ENCODE measurements at regions not wholly inside any gene's neighbourhood (a gene's known extent, or its start where the extent isn't known, plus 50 kb on each side); places are given as distances from the start of the nearest gene placed in this dataset.

DNA sequence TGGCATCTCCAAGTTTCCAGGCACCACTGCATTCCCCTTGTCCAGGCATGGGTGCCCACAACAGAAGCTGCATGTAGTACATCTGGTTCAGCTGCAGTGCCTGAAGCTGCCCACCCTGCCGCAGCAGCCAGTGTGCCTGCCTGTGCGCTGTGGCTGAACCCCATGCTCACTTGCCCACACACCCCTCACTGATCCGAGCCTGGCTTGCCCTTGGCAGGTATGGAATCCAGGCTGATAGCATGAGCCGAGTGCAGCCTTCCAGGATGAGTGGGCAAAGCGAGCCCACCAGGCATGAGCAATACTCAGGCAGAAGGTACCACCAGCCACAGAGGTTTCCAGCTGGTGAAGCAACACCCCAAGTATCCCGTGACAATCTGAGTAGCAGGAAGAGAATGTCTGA is 280.3 kb upstream of the KLF12 start:
- CTCF ChIA-PET (ENCODE audit: low intra/inter-chr PET ratio, low total read pairs): no interaction called here
- Histone ChIP-seq H3K4me2 (ENCODE audit: low read depth, low read length) (no peak overlapping the region), H3K4me3 (replicated peaks in 1 of 3; ENCODE audit: insufficient read depth in 1 of 3, low read depth in 2 of 3, low read length in 3 of 3) (no peak overlapping the region), H4K20me1 (ENCODE audit: insufficient read depth, low read length) (no peaks in the 10 kb centered on the region), H3K9ac (ENCODE audit: insufficient read depth, low read depth, low read length) (no peak overlapping the region), H3K27ac (ENCODE audit: extremely low read length, insufficient read depth, low read length) (no peak overlapping the region), H3K4me1 (ENCODE audit: insufficient read depth, low read length) (no peaks in the 10 kb centered on the region), H3K27me3 (ENCODE audit: control insufficient read depth in 1 of 2, insufficient read depth in 2 of 2, low read length in 2 of 2) (no peaks in the 10 kb centered on the region; a peak in 1 of 5 replicates), H3K9me3 (ENCODE audit: low read length) (peaks cover 14% of the 10 kb centered on the region; the same call in 1 of the 2 replicates), H3K36me3 (replicated peaks in 1 of 2; ENCODE audit: control insufficient read depth in 1 of 2, insufficient read depth in 2 of 2, low read length in 2 of 2) (no peaks in the 10 kb centered on the region), H2AFZ (ENCODE audit: low read length) (no peak overlapping the region), H3K79me2 (ENCODE audit: insufficient read depth, low read length) (no peaks in the 10 kb centered on the region)
- intact Hi-C loops (cut with micrococcal nuclease; ENCODE audit: unreplicated experiment): no loop called here
- 0% methylated on average over 1 of the region's 6 CpGs for WGBS (ENCODE audit: low lambda C conversion rate)
- POLR2A ChIA-PET: no interaction called here
- in situ Hi-C loops (cut with HindIII; ENCODE audit: extremely low pct_ligation_motif_present, low pct_unique_long_range_greater_than_20kb): no loop called here
- DNase-seq (ENCODE audit: low spot score): no peak
- FAIRE-seq: no peak
- TF ChIP-seq ZNF234 (CRISPR knock-in tag; conservative IDR thresholded peaks at IDR 0.05): no peak
- ATAC-seq: no peak
- BruUV-seq (replicated peaks): no TSS peak

DNA sequence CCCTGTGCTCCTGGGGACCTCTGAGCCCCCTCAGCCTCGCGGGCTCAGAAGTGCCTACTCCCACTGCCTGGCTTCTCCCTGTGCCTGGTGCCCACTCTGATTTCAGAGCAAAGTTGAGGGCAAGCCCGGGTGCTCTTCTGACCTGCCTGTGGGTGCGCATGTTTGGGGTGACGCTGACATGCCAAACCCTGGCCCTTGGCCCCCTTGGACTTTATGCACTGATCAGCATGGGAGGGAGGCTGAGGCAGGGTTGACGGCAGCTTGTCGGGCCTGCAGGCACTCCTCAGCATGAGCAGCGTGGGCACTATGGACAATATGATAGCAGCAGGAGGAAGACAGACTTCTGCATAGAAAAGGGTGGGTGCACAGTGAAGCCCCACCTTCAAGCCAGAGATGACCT is 279.3 kb upstream of the KLF12 start:
- BruUV-seq (replicated peaks): no TSS peak
- Histone ChIP-seq H3K4me1 (ENCODE audit: insufficient read depth, low read length) (no peaks in the 10 kb centered on the region), H3K4me2 (ENCODE audit: low read depth, low read length) (no peak overlapping the region), H4K20me1 (ENCODE audit: insufficient read depth, low read length) (no peaks in the 10 kb centered on the region), H3K27me3 (ENCODE audit: control insufficient read depth in 1 of 2, insufficient read depth in 2 of 2, low read length in 2 of 2) (no peaks in the 10 kb centered on the region; a peak in 1 of 5 replicates), H3K36me3 (replicated peaks in 1 of 2; ENCODE audit: control insufficient read depth in 1 of 2, insufficient read depth in 2 of 2, low read length in 2 of 2) (no peaks in the 10 kb centered on the region), H3K27ac (ENCODE audit: extremely low read length, insufficient read depth, low read length) (no peak overlapping the region), H2AFZ (ENCODE audit: low read length) (no peak overlapping the region), H3K9ac (ENCODE audit: insufficient read depth, low read depth, low read length) (no peak overlapping the region), H3K9me3 (ENCODE audit: low read length) (peaks cover 14% of the 10 kb centered on the region; the same call in 1 of the 2 replicates), H3K4me3 (replicated peaks in 1 of 3; ENCODE audit: insufficient read depth in 1 of 3, low read depth in 2 of 3, low read length in 3 of 3) (no peak overlapping the region), H3K79me2 (ENCODE audit: insufficient read depth, low read length) (no peaks in the 10 kb centered on the region)
- 35% methylated on average over 5 of the region's 8 CpGs for WGBS (ENCODE audit: low lambda C conversion rate)
- in situ Hi-C loops (cut with HindIII; ENCODE audit: extremely low pct_ligation_motif_present, low pct_unique_long_range_greater_than_20kb) (no loop called here), intact Hi-C loops (cut with micrococcal nuclease; ENCODE audit: unreplicated experiment) (no loop called here)
- no peak for ATAC-seq
- DNase-seq (ENCODE audit: low spot score): no peak
- POLR2A ChIA-PET: no interaction called here
- CTCF ChIA-PET (ENCODE audit: low intra/inter-chr PET ratio, low total read pairs): no interaction called here
- no peak for FAIRE-seq
- TF ChIP-seq, protein P1, sequence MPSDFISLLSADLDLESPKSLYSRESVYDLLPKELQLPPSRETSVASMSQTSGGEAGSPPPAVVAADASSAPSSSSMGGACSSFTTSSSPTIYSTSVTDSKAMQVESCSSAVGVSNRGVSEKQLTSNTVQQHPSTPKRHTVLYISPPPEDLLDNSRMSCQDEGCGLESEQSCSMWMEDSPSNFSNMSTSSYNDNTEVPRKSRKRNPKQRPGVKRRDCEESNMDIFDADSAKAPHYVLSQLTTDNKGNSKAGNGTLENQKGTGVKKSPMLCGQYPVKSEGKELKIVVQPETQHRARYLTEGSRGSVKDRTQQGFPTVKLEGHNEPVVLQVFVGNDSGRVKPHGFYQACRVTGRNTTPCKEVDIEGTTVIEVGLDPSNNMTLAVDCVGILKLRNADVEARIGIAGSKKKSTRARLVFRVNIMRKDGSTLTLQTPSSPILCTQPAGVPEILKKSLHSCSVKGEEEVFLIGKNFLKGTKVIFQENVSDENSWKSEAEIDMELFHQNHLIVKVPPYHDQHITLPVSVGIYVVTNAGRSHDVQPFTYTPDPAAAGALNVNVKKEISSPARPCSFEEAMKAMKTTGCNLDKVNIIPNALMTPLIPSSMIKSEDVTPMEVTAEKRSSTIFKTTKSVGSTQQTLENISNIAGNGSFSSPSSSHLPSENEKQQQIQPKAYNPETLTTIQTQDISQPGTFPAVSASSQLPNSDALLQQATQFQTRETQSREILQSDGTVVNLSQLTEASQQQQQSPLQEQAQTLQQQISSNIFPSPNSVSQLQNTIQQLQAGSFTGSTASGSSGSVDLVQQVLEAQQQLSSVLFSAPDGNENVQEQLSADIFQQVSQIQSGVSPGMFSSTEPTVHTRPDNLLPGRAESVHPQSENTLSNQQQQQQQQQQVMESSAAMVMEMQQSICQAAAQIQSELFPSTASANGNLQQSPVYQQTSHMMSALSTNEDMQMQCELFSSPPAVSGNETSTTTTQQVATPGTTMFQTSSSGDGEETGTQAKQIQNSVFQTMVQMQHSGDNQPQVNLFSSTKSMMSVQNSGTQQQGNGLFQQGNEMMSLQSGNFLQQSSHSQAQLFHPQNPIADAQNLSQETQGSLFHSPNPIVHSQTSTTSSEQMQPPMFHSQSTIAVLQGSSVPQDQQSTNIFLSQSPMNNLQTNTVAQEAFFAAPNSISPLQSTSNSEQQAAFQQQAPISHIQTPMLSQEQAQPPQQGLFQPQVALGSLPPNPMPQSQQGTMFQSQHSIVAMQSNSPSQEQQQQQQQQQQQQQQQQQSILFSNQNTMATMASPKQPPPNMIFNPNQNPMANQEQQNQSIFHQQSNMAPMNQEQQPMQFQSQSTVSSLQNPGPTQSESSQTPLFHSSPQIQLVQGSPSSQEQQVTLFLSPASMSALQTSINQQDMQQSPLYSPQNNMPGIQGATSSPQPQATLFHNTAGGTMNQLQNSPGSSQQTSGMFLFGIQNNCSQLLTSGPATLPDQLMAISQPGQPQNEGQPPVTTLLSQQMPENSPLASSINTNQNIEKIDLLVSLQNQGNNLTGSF (CRISPR knock-in tag; IDR thresholded peaks at IDR 0.05): no peak
- TF ChIP-seq ZNF530 (CRISPR knock-in tag; IDR thresholded peaks at IDR 0.05; ENCODE audit: low read depth): no peak
- no peak for TF ChIP-seq ONECUT2 (CRISPR knock-in tag; IDR thresholded peaks at IDR 0.05)
- no peak for TF ChIP-seq ZFP36L2 (CRISPR knock-in tag; IDR thresholded peaks at IDR 0.05)
- TF ChIP-seq EZH2 (conservative IDR thresholded peaks at IDR 0.05; ENCODE audit: low read depth, low read length): no peak
- TF ChIP-seq, protein P2, sequence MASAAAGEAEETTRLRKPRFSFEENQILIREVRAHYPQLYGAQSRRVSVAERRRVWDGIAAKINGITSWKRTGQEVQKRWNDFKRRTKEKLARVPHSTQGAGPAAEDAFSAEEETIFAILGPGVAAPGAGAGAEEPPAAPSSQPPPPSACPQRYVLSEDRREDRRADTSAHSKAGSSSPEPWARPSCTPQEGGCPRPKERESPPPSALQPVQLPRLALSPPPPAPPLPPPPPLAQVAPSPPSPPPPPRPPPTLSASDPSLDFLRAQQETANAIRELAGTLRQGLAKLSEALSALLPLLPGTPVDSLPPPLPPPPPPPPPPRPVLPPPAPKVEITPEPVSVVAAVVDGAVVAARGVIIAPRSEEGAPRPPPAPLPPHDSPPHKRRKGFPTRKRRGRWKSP (CRISPR knock-in tag; IDR thresholded peaks at IDR 0.05): no peak
- TF ChIP-seq SALL1 (CRISPR knock-in tag; IDR thresholded peaks at IDR 0.05): no peak
- TF ChIP-seq RFX3 (CRISPR knock-in tag; IDR thresholded peaks at IDR 0.05): no peak
- TF ChIP-seq ZFP1 (CRISPR knock-in tag; IDR thresholded peaks at IDR 0.05): no peak
- no peak for TF ChIP-seq ZNF282 (IDR thresholded peaks at IDR 0.05; ENCODE audit: partially characterized antibody)
- TF ChIP-seq CEBPB (IDR thresholded peaks at IDR 0.05; ENCODE audit: borderline replicate concordance, low read depth, low read length): no peak
- no peak for TF ChIP-seq NFRKB (IDR thresholded peaks at IDR 0.05)
- no peak for TF ChIP-seq HNRNPLL (IDR thresholded peaks at IDR 0.05; ENCODE audit: low read depth, low read length, poor library complexity, severe bottlenecking)
- no peak for TF ChIP-seq AGO2 (optimal IDR thresholded peaks at IDR 0.05; ENCODE audit: low read depth, low read length)
- no peak for TF ChIP-seq ZNF33A (CRISPR knock-in tag; IDR thresholded peaks at IDR 0.05; ENCODE audit: borderline replicate concordance)
